ENCODE measurements at regions not wholly inside any gene's neighbourhood (a gene's known extent, or its start where the extent isn't known, plus 50 kb on each side); places are given as distances from the start of the nearest gene placed in this dataset.

DNA sequence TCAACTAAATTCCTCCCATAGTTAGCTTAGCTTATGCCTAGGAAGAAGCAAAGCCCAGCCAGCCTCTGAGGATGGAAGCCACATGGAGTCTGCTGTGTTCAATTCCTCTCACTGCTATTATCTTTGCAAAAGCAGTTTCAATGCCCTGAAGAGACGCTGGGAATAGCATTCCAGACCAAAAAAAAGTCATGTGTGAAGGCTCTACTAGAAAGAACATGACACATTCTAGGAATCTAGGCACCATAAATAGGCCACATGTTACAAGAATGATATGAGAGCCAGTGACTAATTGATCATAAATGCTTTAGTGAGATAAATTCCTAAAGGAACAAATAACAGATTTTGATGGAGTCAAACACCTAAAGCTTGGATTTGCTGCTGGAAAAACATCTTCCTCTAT, 800.8 kb downstream of the TUSC7 start:
- Histone ChIP-seq H3K27ac (ENCODE audit: low read length) (no peak overlapping the region), H2AFZ (ENCODE audit: low read depth, low read length) (no peak overlapping the region), H3K4me3 (ENCODE audit: low read depth in 1 of 2, low read length in 2 of 2) (no peak overlapping the region), H3K79me2 (ENCODE audit: insufficient read depth, low read length) (no peaks in the 10 kb centered on the region), H3K9ac (ENCODE audit: low read depth, low read length) (no peak overlapping the region), H3K36me3 (ENCODE audit: insufficient read depth, low read length) (no peaks in the 10 kb centered on the region), H3K4me2 (ENCODE audit: insufficient read depth, low read length) (no peak overlapping the region), H3K9me3 (ENCODE audit: insufficient read depth, low read length, severe bottlenecking) (no peaks in the 10 kb centered on the region), H4K20me1 (ENCODE audit: insufficient read depth, low read length) (no peaks in the 10 kb centered on the region), H3K27me3 (ENCODE audit: insufficient read depth, low read length, poor library complexity) (no peaks in the 10 kb centered on the region), H3K4me1 (ENCODE audit: insufficient read depth, low read length) (no peaks in the 10 kb centered on the region)
- DNase-seq (no peak), ATAC-seq (ENCODE audit: insufficient read depth, low read depth) (no peak)
- TF ChIP-seq, protein P1, sequence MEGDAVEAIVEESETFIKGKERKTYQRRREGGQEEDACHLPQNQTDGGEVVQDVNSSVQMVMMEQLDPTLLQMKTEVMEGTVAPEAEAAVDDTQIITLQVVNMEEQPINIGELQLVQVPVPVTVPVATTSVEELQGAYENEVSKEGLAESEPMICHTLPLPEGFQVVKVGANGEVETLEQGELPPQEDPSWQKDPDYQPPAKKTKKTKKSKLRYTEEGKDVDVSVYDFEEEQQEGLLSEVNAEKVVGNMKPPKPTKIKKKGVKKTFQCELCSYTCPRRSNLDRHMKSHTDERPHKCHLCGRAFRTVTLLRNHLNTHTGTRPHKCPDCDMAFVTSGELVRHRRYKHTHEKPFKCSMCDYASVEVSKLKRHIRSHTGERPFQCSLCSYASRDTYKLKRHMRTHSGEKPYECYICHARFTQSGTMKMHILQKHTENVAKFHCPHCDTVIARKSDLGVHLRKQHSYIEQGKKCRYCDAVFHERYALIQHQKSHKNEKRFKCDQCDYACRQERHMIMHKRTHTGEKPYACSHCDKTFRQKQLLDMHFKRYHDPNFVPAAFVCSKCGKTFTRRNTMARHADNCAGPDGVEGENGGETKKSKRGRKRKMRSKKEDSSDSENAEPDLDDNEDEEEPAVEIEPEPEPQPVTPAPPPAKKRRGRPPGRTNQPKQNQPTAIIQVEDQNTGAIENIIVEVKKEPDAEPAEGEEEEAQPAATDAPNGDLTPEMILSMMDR (IDR thresholded peaks at IDR 0.05; ENCODE audit: borderline replicate concordance, extremely low read depth, low read length, poor library complexity, severe bottlenecking), result no peak
- TF ChIP-seq EZH2 (IDR thresholded peaks at IDR 0.05; ENCODE audit: borderline replicate concordance, low read depth, low read length, severe bottlenecking), result no peak

DNA sequence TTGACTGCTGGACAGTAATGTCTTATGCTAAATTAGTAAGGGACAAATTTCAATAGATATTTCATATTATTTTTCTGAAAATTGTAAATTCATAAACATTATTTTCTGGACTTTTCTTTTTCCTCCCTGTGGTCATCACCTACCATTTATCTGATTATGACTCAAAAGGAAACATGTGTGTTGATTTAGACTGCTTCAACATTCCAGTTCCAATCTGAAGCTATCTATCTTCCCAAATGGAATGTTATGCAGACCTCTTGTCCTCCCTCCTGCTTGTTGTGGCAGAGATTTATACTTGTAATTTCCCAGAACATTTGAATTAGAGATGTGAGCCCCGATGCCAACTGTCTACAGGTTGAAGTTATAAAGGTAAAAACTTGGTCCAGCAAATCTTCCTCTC, 803.4 kb downstream of the TUSC7 start:
- Histone ChIP-seq H2AFZ (ENCODE audit: low read depth, low read length) (no peak overlapping the region), H3K4me1 (ENCODE audit: insufficient read depth, low read length) (no peaks in the 10 kb centered on the region)

GRCh38 chr3:117515309-117515708, 805.7 kb downstream of the TUSC7 start:
- H3K27ac ChIP-seq (ENCODE audit: low read length), result no peak overlapping the region
- H3K9me3 ChIP-seq (ENCODE audit: insufficient read depth, low read length, severe bottlenecking), result no peaks in the 10 kb centered on the region
- H3K4me2 ChIP-seq (ENCODE audit: insufficient read depth, low read length), result no peak overlapping the region
- no peaks in the 10 kb centered on the region for H3K36me3 ChIP-seq (ENCODE audit: insufficient read depth, low read length)
- no peaks in the 10 kb centered on the region for H4K20me1 ChIP-seq (ENCODE audit: insufficient read depth, low read length)
- DNase-seq (no peak), ATAC-seq (ENCODE audit: insufficient read depth, low read depth) (no peak)
- H3K4me1 ChIP-seq (ENCODE audit: insufficient read depth, low read length), result no peaks in the 10 kb centered on the region
- H3K4me3 ChIP-seq (ENCODE audit: low read depth in 1 of 2, low read length in 2 of 2), result no peak overlapping the region
- no peak overlapping the region for H2AFZ ChIP-seq (ENCODE audit: low read depth, low read length)
- no peaks in the 10 kb centered on the region for H3K27me3 ChIP-seq (ENCODE audit: insufficient read depth, low read length, poor library complexity)
- H3K79me2 ChIP-seq (ENCODE audit: insufficient read depth, low read length), result no peaks in the 10 kb centered on the region
- TF ChIP-seq, protein P1 (IDR thresholded peaks at IDR 0.05; ENCODE audit: borderline replicate concordance, extremely low read depth, low read length, poor library complexity, severe bottlenecking), result no peak
- TF ChIP-seq EZH2 (IDR thresholded peaks at IDR 0.05; ENCODE audit: borderline replicate concordance, low read depth, low read length, severe bottlenecking), result no peak
- H3K9ac ChIP-seq (ENCODE audit: low read depth, low read length), result no peak overlapping the region

More for the DNA sequence above, 803.4 kb downstream of the TUSC7 start:
- no peak overlapping the region for H3K4me3 ChIP-seq (ENCODE audit: low read depth in 1 of 2, low read length in 2 of 2)
- H3K79me2 ChIP-seq (ENCODE audit: insufficient read depth, low read length), result no peaks in the 10 kb centered on the region
- no peaks in the 10 kb centered on the region for H3K9me3 ChIP-seq (ENCODE audit: insufficient read depth, low read length, severe bottlenecking)
- H3K36me3 ChIP-seq (ENCODE audit: insufficient read depth, low read length), result no peaks in the 10 kb centered on the region
- no peak overlapping the region for H3K9ac ChIP-seq (ENCODE audit: low read depth, low read length)
- H4K20me1 ChIP-seq (ENCODE audit: insufficient read depth, low read length), result no peaks in the 10 kb centered on the region
- TF ChIP-seq, protein P1 (IDR thresholded peaks at IDR 0.05; ENCODE audit: borderline replicate concordance, extremely low read depth, low read length, poor library complexity, severe bottlenecking), result no peak
- no peak for TF ChIP-seq EZH2 (IDR thresholded peaks at IDR 0.05; ENCODE audit: borderline replicate concordance, low read depth, low read length, severe bottlenecking)
- no peak overlapping the region for H3K4me2 ChIP-seq (ENCODE audit: insufficient read depth, low read length)
- ATAC-seq (ENCODE audit: insufficient read depth, low read depth) (no peak), DNase-seq (no peak)
- H3K27me3 ChIP-seq (ENCODE audit: insufficient read depth, low read length, poor library complexity), result no peaks in the 10 kb centered on the region
- no peak overlapping the region for H3K27ac ChIP-seq (ENCODE audit: low read length)

DNA sequence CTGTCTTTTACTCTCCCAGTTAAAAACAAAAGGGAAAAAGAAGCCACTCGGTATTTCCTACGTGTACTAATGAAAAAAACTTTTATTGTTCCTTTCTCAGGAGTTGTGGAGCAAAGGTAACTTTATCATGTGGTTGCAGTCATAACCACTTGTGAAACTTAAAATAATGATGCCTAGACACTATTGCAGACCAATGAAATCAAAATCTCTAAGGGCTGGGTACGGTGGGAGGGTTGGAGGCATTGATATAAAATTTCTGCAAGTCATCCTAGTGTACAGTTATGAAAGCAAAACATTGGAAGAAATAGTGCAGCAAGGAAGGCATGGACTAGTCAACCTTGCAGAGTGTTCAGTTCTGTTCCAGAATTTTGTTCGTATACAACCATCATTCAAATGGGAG, 808.8 kb downstream of the TUSC7 start:
- ATAC-seq (ENCODE audit: insufficient read depth, low read depth) (no peak), DNase-seq (no peak)
- TF ChIP-seq, protein P1 (IDR thresholded peaks at IDR 0.05; ENCODE audit: borderline replicate concordance, extremely low read depth, low read length, poor library complexity, severe bottlenecking), result no peak
- no peak for TF ChIP-seq EZH2 (IDR thresholded peaks at IDR 0.05; ENCODE audit: borderline replicate concordance, low read depth, low read length, severe bottlenecking)
- no peak overlapping the region for H3K9ac ChIP-seq (ENCODE audit: low read depth, low read length)
- no peaks in the 10 kb centered on the region for H4K20me1 ChIP-seq (ENCODE audit: insufficient read depth, low read length)
- H3K27me3 ChIP-seq (ENCODE audit: insufficient read depth, low read length, poor library complexity), result no peaks in the 10 kb centered on the region
- no peaks in the 10 kb centered on the region for H3K79me2 ChIP-seq (ENCODE audit: insufficient read depth, low read length)
- no peak overlapping the region for H3K4me3 ChIP-seq (ENCODE audit: low read depth in 1 of 2, low read length in 2 of 2)
- H3K4me1 ChIP-seq (ENCODE audit: insufficient read depth, low read length), result no peaks in the 10 kb centered on the region
- H2AFZ ChIP-seq (ENCODE audit: low read depth, low read length), result no peak overlapping the region
- no peaks in the 10 kb centered on the region for H3K9me3 ChIP-seq (ENCODE audit: insufficient read depth, low read length, severe bottlenecking)
- no peak overlapping the region for H3K4me2 ChIP-seq (ENCODE audit: insufficient read depth, low read length)
- H3K36me3 ChIP-seq (ENCODE audit: insufficient read depth, low read length), result no peaks in the 10 kb centered on the region
- H3K27ac ChIP-seq (ENCODE audit: low read length), result no peak overlapping the region
